Keratinocyte (primary cell): ENCODE measurements at regions not wholly inside any gene's neighbourhood (a gene's known extent, or its start where the extent isn't known, plus 50 kb on each side); places are given as distances from the start of the nearest gene placed in this dataset.

Experiments
- DNase-seq: peaks from one replicate; pipeline ENCODE4 v3.0.0-alpha.2; 2011; ENCODE audit warnings: low read depth, missing footprints, low spot score
- FAIRE-seq: peaks from 2 replicates; lab custom pipeline; 2011; peaks lifted over from hg19 to GRCh38; lab: Jason Lieb, UNC
- H2AFZ ChIP-seq: 2 replicates; pipeline ENCODE4 v1.6.0; 2012; ENCODE audit warnings: low read length, control low read depth, inconsistent platforms; ENCODE audit not compliant: control insufficient read depth
- H3K27ac ChIP-seq: 2 replicates; pipeline ENCODE4 v1.5.1; 2011; ENCODE audit warnings: low read length; ENCODE audit not compliant: control insufficient read depth, insufficient read depth
- H3K27me3 ChIP-seq: 3 replicates; pipeline ENCODE4 v1.6.0; 2011; ENCODE audit warnings: low read length; ENCODE audit not compliant: control insufficient read depth, insufficient read depth; ENCODE audit errors: extremely low read depth
- H3K36me3 ChIP-seq, 2 experiments: 2 replicates in 1 of 2; 3 replicates in 1 of 2; pipeline ENCODE4 v1.5.1; 2011; ENCODE audit warnings: low read length in 2 of 2, mild to moderate bottlenecking in 1 of 2; ENCODE audit not compliant: control insufficient read depth in 2 of 2, insufficient read depth in 2 of 2; ENCODE audit errors: extremely low read depth in 1 of 2
- H3K4me1 ChIP-seq: 3 replicates; pipeline ENCODE4 v1.5.1; 2011; ENCODE audit warnings: low read length; ENCODE audit not compliant: control insufficient read depth, insufficient read depth; ENCODE audit errors: extremely low read depth
- H3K4me2 ChIP-seq: 3 replicates; pipeline ENCODE4 v1.6.0; 2011; ENCODE audit warnings: low read depth, low read length; ENCODE audit not compliant: control insufficient read depth, insufficient read depth; ENCODE audit errors: extremely low read depth
- H3K4me3 ChIP-seq, 3 experiments: fragments of 200-600 bp in 1 of 3; sonication (generic) in 1 of 3; 2 replicates in 2 of 3; 3 replicates in 1 of 3; pipeline ENCODE4 v1.5.1; 2011 to 2016; ENCODE audit warnings: low read length in 3 of 3, mild to moderate bottlenecking in 3 of 3, control low read depth in 2 of 3, inconsistent platforms in 1 of 3, low read depth in 1 of 3, mixed read lengths in 1 of 3, mixed run types in 1 of 3, moderate library complexity in 1 of 3; ENCODE audit not compliant: control insufficient read depth in 2 of 3, insufficient read depth in 2 of 3; ENCODE audit errors: extremely low read depth in 1 of 3
- H3K79me2 ChIP-seq: 2 replicates; pipeline ENCODE4 v1.6.0; 2012; ENCODE audit warnings: low read length; ENCODE audit not compliant: control insufficient read depth, insufficient read depth
- H3K9ac ChIP-seq: 3 replicates; pipeline ENCODE4 v1.6.0; 2011; ENCODE audit warnings: low read length; ENCODE audit not compliant: control insufficient read depth, insufficient read depth; ENCODE audit errors: extremely low read depth
- H3K9me1 ChIP-seq: 3 replicates; pipeline ENCODE4 v1.6.0; 2011; ENCODE audit warnings: low read length; ENCODE audit not compliant: control insufficient read depth, insufficient read depth; ENCODE audit errors: extremely low read depth
- H3K9me3 ChIP-seq: 2 replicates; pipeline ENCODE4 v1.5.1; 2012; ENCODE audit warnings: low read depth, low read length; ENCODE audit not compliant: control insufficient read depth
- H4K20me1 ChIP-seq: 3 replicates; pipeline ENCODE4 v1.6.0; 2011; ENCODE audit warnings: low read length; ENCODE audit not compliant: control insufficient read depth, insufficient read depth; ENCODE audit errors: extremely low read depth
- EZH2 ChIP-seq: IDR thresholded peaks from one replicate; pipeline ENCODE4 v1.6.1; 2012; ENCODE audit warnings: inconsistent platforms, mild to moderate bottlenecking, low read length, moderate library complexity
- dilution Hi-C: fragments of 300-500 bp; cut with MboI; formaldehyde crosslinking; loops from one replicate; pipeline ENCODE4 v1.7.0; 2020; ENCODE audit warnings: low sequenced_read_pairs; ENCODE audit not compliant: extremely low pct_ligation_motif_present
- TF ChIP-seq, protein P1 (sequence below), 3 experiments: IDR thresholded peaks in 1 of 3; conservative IDR thresholded peaks in 1 of 3; optimal IDR thresholded peaks in 1 of 3; 2 replicates in 2 of 3; 3 replicates in 1 of 3; pipeline versions ENCODE3 to v1.5.1; 2011; ENCODE audit warnings: low read length in 3 of 3, mild to moderate bottlenecking in 3 of 3, moderate library complexity in 2 of 3, control low read depth in 1 of 3, inconsistent platforms in 1 of 3; ENCODE audit not compliant: insufficient read depth in 2 of 3; ENCODE audit errors: extremely low read depth in 1 of 3

- dilution Hi-C loops = no loop called here
- H3K4me3 ChIP-seq = no peak overlapping the region
- no peak overlapping the region for H2AFZ ChIP-seq
- H3K9me1 ChIP-seq = no peaks in the 10 kb centered on the region
- H3K9ac ChIP-seq = no peak overlapping the region
- no peaks in the 10 kb centered on the region for H3K4me1 ChIP-seq
- H3K27ac ChIP-seq = no peak overlapping the region
- no peaks in the 10 kb centered on the region for H3K36me3 ChIP-seq
- no peak overlapping the region for H3K4me2 ChIP-seq
- no peaks in the 10 kb centered on the region for H3K9me3 ChIP-seq
- H3K79me2 ChIP-seq = no peaks in the 10 kb centered on the region
- H3K27me3 ChIP-seq = no peaks in the 10 kb centered on the region
- FAIRE-seq (no peak), DNase-seq (no peak)
- TF ChIP-seq EZH2 = no peak
- TF ChIP-seq, protein P1, sequence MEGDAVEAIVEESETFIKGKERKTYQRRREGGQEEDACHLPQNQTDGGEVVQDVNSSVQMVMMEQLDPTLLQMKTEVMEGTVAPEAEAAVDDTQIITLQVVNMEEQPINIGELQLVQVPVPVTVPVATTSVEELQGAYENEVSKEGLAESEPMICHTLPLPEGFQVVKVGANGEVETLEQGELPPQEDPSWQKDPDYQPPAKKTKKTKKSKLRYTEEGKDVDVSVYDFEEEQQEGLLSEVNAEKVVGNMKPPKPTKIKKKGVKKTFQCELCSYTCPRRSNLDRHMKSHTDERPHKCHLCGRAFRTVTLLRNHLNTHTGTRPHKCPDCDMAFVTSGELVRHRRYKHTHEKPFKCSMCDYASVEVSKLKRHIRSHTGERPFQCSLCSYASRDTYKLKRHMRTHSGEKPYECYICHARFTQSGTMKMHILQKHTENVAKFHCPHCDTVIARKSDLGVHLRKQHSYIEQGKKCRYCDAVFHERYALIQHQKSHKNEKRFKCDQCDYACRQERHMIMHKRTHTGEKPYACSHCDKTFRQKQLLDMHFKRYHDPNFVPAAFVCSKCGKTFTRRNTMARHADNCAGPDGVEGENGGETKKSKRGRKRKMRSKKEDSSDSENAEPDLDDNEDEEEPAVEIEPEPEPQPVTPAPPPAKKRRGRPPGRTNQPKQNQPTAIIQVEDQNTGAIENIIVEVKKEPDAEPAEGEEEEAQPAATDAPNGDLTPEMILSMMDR (optimal IDR thresholded peaks at IDR 0.05 in 1 of 3, IDR thresholded peaks at IDR 0.05 in 1 of 3, conservative IDR thresholded peaks at IDR 0.05 in 1 of 3; ENCODE audit: extremely low read depth in 1 of 3, insufficient read depth in 2 of 3, low read length in 3 of 3) = no peak
- no peaks in the 10 kb centered on the region for H4K20me1 ChIP-seq
Measured at GRCh38 chr7:37541810-37542443, 93.3 kb upstream of the ELMO1 start.

GRCh38 chr7:37545619-37546534, 97.2 kb upstream of the ELMO1 start:
- no peak overlapping the region for H2AFZ ChIP-seq
- H3K4me2 ChIP-seq = no peak overlapping the region
- TF ChIP-seq EZH2 = no peak
- TF ChIP-seq, protein P1 (optimal IDR thresholded peaks at IDR 0.05 in 1 of 3, IDR thresholded peaks at IDR 0.05 in 1 of 3, conservative IDR thresholded peaks at IDR 0.05 in 1 of 3; ENCODE audit: extremely low read depth in 1 of 3, insufficient read depth in 2 of 3, low read length in 3 of 3) = no peak
- FAIRE-seq (no peak), DNase-seq (no peak)
- H3K36me3 ChIP-seq = no peaks in the 10 kb centered on the region
- dilution Hi-C loops = no loop called here
- H3K9ac ChIP-seq = no peak overlapping the region
- no peak overlapping the region for H3K27ac ChIP-seq
- H3K9me1 ChIP-seq = no peaks in the 10 kb centered on the region
- H4K20me1 ChIP-seq = no peaks in the 10 kb centered on the region
- no peaks in the 10 kb centered on the region for H3K4me1 ChIP-seq
- no peaks in the 10 kb centered on the region for H3K9me3 ChIP-seq
- H3K27me3 ChIP-seq = no peaks in the 10 kb centered on the region
- H3K79me2 ChIP-seq = no peaks in the 10 kb centered on the region
- no peak overlapping the region for H3K4me3 ChIP-seq
